Lower leg skin (tissue), 3 donors: ENCODE measurements at regions not wholly inside any gene's neighbourhood (a gene's known extent, or its start where the extent isn't known, plus 50 kb on each side); places are given as distances from the start of the nearest gene placed in this dataset.

Experiments
- POLR2A ChIP-seq, 2 donors: fragments of 450-650 bp; IDR thresholded peaks; one replicate each; pipeline ENCODE4 v1.6.1; 2016 to 2017; ENCODE audit warnings: antibody characterized with exemption in 2 of 2, mild to moderate bottlenecking in 1 of 2, moderate library complexity in 1 of 2
- TF ChIP-seq, protein P1 (sequence below), 3 donors: fragments of 450-650 bp; IDR thresholded peaks; one replicate each; pipeline ENCODE4 v1.5.1; 2016; ENCODE audit warnings: antibody characterized with exemption in 3 of 3, mild to moderate bottlenecking in 3 of 3, moderate library complexity in 2 of 3

DNA sequence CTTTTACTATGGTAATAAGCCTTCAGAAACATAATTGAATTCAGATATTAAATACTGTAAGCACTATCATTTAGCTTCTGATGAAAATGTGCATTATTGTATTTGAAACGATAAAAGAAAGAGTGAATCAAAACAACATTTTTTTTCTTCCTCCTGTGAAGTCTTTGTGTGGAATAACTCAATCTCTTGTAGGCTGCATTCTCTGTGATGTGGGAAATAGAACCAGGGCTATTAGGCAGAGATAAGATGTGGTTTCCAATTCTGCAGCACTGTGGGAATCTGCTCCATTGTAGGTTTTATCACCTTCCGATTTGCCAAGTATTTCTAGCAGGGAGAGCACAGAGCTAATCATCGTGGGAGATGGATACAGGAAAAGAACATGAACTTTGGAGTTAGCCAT is 624.5 kb downstream of the RBFOX1 start:
- TF ChIP-seq, protein P1, sequence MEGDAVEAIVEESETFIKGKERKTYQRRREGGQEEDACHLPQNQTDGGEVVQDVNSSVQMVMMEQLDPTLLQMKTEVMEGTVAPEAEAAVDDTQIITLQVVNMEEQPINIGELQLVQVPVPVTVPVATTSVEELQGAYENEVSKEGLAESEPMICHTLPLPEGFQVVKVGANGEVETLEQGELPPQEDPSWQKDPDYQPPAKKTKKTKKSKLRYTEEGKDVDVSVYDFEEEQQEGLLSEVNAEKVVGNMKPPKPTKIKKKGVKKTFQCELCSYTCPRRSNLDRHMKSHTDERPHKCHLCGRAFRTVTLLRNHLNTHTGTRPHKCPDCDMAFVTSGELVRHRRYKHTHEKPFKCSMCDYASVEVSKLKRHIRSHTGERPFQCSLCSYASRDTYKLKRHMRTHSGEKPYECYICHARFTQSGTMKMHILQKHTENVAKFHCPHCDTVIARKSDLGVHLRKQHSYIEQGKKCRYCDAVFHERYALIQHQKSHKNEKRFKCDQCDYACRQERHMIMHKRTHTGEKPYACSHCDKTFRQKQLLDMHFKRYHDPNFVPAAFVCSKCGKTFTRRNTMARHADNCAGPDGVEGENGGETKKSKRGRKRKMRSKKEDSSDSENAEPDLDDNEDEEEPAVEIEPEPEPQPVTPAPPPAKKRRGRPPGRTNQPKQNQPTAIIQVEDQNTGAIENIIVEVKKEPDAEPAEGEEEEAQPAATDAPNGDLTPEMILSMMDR (IDR thresholded peaks at IDR 0.05), result no peak
- no peak for TF ChIP-seq POLR2A (IDR thresholded peaks at IDR 0.05)
